Subcutaneous abdominal adipose tissue (tissue), 5 donors: ENCODE measurements at regions not wholly inside any gene's neighbourhood (a gene's known extent, or its start where the extent isn't known, plus 50 kb on each side); places are given as distances from the start of the nearest gene placed in this dataset.
"Not testable (repeated sequence)": the region's sequence is repeated elsewhere in the genome, so short reads cannot be mapped to it uniquely, and the experiment has no call there.

Source experiments
- H3K27ac ChIP-seq: one replicate; pipeline ENCODE4 v1.7.0; 2013; ENCODE audit warnings: low read depth, mild to moderate bottlenecking, inconsistent platforms, low read length, moderate library complexity
- H3K27me3 ChIP-seq, 5 donors: one replicate each; pipeline ENCODE4 v1.7.0; 2013; ENCODE audit warnings: low read length in 5 of 5, inconsistent platforms in 1 of 5; ENCODE audit not compliant: control insufficient read depth in 5 of 5, insufficient read depth in 4 of 5
- H3K36me3 ChIP-seq, 5 donors: one replicate each; pipeline ENCODE4 v1.7.0; 2013; ENCODE audit warnings: low read length in 5 of 5; ENCODE audit not compliant: control insufficient read depth in 5 of 5, insufficient read depth in 5 of 5
- H3K4me1 ChIP-seq, 5 donors: one replicate each; pipeline ENCODE4 v1.7.0; 2013; ENCODE audit warnings: low read length in 5 of 5, mild to moderate bottlenecking in 3 of 5, moderate library complexity in 1 of 5; ENCODE audit not compliant: control insufficient read depth in 5 of 5, insufficient read depth in 5 of 5
- H3K4me3 ChIP-seq, 5 donors: one replicate each; pipeline ENCODE4 v1.7.0; 2013; ENCODE audit warnings: low read length in 5 of 5, low read depth in 1 of 5
- H3K9ac ChIP-seq, 5 donors: one replicate each; pipeline ENCODE4 v1.7.0; 2013; ENCODE audit warnings: low read length in 5 of 5, mild to moderate bottlenecking in 4 of 5, moderate library complexity in 3 of 5
- H3K9me3 ChIP-seq, 5 donors: one replicate each; pipeline ENCODE4 v1.7.0; 2013; ENCODE audit warnings: low read length in 5 of 5; ENCODE audit not compliant: control insufficient read depth in 5 of 5
- donor health status: healthy.
- donor health status: healthy.
- donor health status: healthy.
- donor health status: healthy.
- donor health status: healthy.

DNA sequence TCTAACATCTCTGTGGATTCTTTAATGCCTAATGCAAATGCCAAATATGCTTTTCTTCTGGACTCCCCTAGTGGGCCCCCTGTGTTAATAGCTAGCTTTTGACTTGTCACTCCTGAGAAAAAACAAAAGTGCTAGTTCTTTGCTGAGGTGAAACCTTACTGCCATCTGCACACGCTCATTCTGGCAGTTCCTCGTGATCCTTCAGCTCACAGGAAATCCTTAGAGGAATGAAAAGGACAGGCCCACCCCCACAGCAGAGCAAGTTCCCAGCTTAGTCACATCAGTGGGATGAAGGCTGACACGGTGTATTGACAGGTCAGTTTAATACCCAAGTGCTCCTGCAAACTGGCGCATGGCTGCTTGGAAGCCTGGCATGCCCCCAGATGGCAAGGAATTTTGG, 165.1 kb upstream of the ATP2B1 start:
- Histone ChIP-seq H3K9me3 (peaks cover 0 to 5% (median 2%) of the 10 kb centered on the region in 5 donors), H3K27ac (no peak overlapping the region), H3K36me3 (no peaks in the 10 kb centered on the region), H3K27me3 (no peaks in the 10 kb centered on the region), H3K4me1 (peaks cover 0 to 5% (median 0%) of the 10 kb centered on the region in 5 donors), H3K9ac (no peak overlapping the region), H3K4me3 (no peak overlapping the region)

DNA sequence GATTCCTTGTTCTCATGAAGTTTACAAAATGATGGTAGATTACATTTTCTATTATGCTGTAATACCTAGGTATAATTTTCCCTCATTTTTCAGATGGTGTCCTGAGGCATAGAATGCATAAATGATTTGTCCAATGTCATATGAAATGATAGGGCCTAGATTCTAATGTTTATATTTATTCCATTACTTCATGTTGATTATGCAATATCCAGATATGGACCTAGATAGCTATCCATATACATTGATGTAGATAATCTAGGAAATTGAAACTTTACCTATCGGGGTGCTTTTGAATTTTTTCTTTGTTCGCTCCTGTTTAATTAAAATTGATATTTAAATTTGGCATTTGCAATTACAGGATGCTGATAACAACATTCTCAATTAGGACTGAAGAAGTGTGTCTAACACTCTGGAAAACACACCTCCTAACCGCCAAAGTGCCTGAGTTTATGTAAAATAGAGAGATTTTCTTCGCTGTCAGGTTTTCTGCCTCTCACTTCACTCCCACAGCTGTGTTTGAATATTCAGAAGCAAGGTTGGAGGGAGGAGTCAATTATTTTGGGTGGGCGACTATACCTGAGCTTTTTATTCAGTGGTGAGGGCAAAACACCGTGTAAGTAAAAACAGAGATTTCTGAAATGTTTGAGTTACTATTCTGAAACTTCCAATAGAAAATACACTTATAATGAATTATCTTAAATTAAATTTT, 164.4 kb upstream of the ATP2B1 start:
- no peak overlapping the region for H3K4me3 ChIP-seq
- peaks cover 0 to 5% (median 0%) of the 10 kb centered on the region in 5 donors for H3K4me1 ChIP-seq
- peaks cover 0 to 5% (median 2%) of the 10 kb centered on the region in 5 donors for H3K9me3 ChIP-seq
- H3K9ac ChIP-seq, result no peak overlapping the region
- no peak overlapping the region for H3K27ac ChIP-seq
- H3K27me3 ChIP-seq, result no peaks in the 10 kb centered on the region
- no peaks in the 10 kb centered on the region for H3K36me3 ChIP-seq

DNA sequence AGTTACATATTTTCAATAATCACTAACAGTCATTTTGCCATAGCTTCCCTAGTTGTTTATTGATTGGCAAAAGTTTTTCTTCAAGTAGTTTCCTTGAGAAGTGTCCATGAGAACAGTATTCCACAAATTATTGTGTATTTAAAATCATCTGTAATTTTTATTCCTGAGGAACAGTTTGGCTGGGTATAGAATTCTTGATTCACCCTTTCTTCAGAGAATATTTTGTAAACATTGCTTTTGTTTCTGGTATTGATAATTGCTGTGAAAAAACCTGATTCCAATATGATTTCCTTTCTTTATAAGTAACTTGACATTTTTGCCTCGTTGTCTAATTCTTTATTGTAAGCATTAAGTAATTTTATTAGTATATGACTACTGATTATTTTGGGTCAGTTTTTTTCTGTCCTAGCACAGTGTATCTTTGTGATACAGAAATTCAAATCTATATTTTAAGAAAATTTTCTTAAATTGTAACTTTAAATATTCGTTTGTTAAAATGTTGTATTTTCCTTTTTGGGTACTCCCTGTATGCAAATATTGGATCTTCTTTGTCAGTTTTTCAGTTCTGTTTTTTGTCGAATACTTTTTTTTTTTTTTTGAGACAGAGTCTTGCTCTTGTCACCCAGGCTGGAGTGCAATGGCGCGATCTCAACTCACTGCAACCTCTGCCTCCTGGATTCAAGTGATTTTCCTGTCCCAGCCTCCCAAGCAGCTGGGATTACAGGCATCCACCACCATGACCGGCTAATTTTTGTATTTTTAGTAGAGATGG, 162.0 kb upstream of the ATP2B1 start:
- peaks cover 0 to 5% (median 2%) of the 10 kb centered on the region in 5 donors for H3K9me3 ChIP-seq
- no peaks in the 10 kb centered on the region for H3K36me3 ChIP-seq
- no peak overlapping the region for H3K9ac ChIP-seq
- H3K4me3 ChIP-seq, result no peak overlapping the region
- H3K4me1 ChIP-seq, result peaks cover 0 to 5% (median 0%) of the 10 kb centered on the region in 5 donors
- no peak overlapping the region for H3K27ac ChIP-seq
- no peaks in the 10 kb centered on the region for H3K27me3 ChIP-seq

DNA sequence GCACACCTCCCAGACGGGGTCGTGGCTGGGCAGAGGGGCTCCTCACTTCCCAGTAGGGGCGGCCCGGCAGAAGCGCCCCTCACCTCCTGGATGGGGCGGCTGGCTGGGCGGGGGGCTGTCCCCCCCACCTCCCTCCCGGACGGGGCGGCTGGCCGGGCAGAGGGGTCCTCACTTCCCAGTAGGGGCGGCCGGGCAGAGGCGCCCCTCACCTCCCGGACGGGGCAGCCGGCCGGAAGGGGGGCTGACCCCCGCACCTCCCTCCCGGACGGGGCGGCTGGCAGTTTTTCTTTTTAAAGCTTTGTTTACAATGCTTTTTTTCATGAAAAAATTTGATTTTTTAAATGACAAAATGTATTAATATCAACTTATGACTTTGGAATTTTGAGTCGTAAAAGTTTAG, 159.0 kb upstream of the ATP2B1 start:
- H3K4me3 ChIP-seq, H3K27ac ChIP-seq, H3K36me3 ChIP-seq, H3K27me3 ChIP-seq, H3K9me3 ChIP-seq, H3K9ac ChIP-seq: not testable (repeated sequence)
- peaks cover 0 to 11% (median 0%) of the 10 kb centered on the region in 5 donors for H3K4me1 ChIP-seq

DNA sequence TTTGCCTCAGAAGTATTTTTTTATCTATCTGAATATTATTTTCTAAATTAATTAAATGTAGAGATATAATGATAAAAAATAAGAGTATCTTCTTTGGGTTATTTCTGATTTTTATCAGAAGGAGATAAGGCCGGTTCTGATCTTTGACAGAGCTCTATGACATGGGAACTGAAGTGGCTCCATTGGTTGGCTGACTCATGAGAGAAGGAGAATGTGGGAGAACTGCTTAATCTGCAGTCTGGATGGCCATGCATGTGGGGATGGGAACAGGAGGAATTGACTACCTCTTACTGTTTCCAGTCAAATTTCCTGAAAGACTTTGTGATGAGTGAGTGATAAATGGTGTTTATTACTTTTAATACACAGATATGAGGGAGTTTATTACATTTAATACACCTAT, 155.8 kb upstream of the ATP2B1 start:
- peaks cover 0 to 13% (median 5%) of the 10 kb centered on the region in 5 donors for H3K4me1 ChIP-seq
- H3K9me3 ChIP-seq, result no peaks in the 10 kb centered on the region
- no peaks in the 10 kb centered on the region for H3K27me3 ChIP-seq
- H3K27ac ChIP-seq, result no peak overlapping the region
- H3K36me3 ChIP-seq, result no peaks in the 10 kb centered on the region
- H3K4me3 ChIP-seq, result no peak overlapping the region
- no peak overlapping the region for H3K9ac ChIP-seq

DNA sequence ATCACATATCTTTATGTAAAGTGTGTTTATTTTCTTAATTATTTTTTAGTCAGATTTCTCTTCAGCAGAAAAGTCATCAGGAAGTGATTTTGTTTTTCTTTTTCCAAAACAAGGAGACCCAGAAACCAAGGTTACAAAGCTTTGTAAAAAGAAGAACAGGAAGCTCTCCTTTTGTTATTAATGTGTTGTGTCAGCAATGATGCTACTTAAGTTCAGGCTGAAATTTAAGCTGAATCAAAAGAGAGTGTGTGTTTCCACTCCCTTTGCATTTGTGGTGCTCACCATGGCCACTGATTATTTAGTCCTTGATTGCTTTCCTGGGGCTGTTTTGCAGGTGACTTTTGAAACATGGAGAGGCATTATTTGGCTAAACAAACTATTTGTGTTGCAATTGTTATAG, 155.3 kb upstream of the ATP2B1 start:
- no peak overlapping the region for H3K4me3 ChIP-seq
- H3K27ac ChIP-seq, result no peak overlapping the region
- no peaks in the 10 kb centered on the region for H3K9me3 ChIP-seq
- H3K27me3 ChIP-seq, result no peaks in the 10 kb centered on the region
- H3K36me3 ChIP-seq, result no peaks in the 10 kb centered on the region
- peaks cover 0 to 13% (median 5%) of the 10 kb centered on the region in 5 donors for H3K4me1 ChIP-seq
- no peak overlapping the region for H3K9ac ChIP-seq

DNA sequence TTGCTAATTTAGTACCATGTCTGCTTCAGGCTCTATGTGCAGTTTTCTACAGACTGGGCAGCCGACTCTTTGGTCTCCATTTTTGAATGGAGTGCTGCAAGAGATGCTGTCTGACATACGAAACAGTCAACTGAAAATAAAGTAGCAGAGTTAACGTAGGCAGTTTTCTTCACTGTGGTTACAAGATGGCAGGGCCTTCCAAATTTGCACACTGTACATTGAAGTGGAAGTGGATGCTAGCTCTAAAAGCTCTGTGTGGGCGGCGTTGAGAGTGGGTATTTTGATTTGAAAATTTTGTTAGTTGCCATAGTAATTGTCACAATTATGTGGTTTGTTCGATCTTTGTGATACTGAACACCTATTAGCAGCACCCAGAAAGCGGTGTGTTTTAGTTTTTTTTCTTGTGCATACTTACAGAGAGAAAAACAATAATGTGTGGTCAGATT, 154.9 kb upstream of the ATP2B1 start:
- Histone ChIP-seq H3K9ac (no peak overlapping the region), H3K27ac (peak overlapping the region; percentile 21), H3K36me3 (no peaks in the 10 kb centered on the region), H3K9me3 (no peaks in the 10 kb centered on the region), H3K4me1 (peaks cover 0 to 13% (median 5%) of the 10 kb centered on the region in 5 donors), H3K4me3 (no peak overlapping the region), H3K27me3 (no peaks in the 10 kb centered on the region)

DNA sequence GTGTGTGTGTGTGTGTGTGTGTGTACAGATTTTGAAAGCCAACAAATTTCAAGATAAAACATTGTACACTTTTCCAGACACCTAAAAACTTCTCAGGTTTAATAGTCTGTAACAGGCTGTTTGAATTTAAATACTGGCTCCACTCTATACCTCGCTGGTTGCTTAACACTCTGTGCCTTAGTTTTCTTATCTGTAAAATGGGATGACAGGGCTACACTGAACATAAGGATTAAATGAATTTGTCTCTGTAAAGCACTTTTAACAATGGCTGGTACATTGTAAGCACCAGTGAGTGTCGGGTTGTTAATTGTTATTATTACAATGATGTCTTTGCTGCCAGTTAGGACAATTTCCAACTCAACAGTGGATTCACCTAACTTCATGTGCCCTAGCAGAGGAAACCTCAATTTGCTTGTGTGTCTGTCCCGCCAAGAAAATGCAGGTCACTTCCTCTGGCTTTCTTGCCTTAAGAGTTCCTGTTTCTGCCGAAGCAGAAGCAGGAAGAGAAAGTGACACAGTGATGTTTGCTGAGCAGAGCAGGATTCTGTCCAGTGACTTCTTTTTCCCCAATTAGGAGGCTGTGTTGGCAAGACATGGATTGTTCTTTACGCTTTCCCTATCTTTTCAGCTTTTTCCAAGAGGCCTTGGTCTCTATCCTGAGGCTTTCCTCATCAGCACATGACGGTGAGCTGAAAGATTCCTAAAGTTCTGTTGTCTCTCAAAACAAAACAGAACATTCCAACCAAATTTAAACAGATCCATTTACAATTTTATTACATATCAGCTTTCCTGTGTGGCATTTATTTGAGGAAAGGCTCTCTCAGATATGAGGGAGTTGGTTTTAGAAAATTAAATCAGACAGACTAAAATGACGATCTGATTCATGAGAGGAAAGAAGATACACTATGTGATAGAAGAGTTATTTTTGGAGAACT, 154.1 kb upstream of the ATP2B1 start:
- peak overlapping the region in 2 of 5 donors; percentile 10 to 32 for H3K4me3 ChIP-seq
- H3K4me1 ChIP-seq, result peaks cover 0 to 13% (median 5%) of the 10 kb centered on the region in 5 donors

DNA sequence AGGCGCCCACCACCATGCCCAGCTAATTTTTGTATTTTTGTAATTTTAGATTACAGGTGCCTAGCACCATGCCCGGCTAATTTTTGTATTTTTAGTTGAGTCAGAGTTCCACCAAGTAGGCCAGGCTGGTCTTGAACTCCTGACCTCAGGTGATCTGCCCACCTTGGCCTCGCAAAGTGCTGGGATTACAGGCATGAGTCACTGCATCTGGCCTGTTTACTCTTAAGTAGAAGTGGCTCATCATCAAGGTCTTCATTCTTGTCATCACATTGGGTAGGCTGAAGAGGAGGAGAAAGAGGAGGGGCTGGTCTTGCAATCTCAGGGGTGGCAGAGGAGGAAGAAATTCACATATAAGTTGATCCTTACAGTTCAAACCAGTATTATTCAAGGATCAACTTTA, 152.4 kb upstream of the ATP2B1 start:
- Histone ChIP-seq H3K4me1 (peaks cover 0 to 14% (median 7%) of the 10 kb centered on the region in 5 donors), H3K36me3 (no peaks in the 10 kb centered on the region), H3K27me3 (no peaks in the 10 kb centered on the region), H3K27ac (no peak overlapping the region), H3K4me3 (no peak overlapping the region), H3K9me3 (no peaks in the 10 kb centered on the region), H3K9ac (no peak overlapping the region)

More for the DNA sequence above, 154.1 kb upstream of the ATP2B1 start:
- Histone ChIP-seq H3K9ac (peak overlapping the region in 1 of 5 donors; percentile 21), H3K27me3 (no peaks in the 10 kb centered on the region), H3K27ac (peak overlapping the region; percentile 21), H3K36me3 (no peaks in the 10 kb centered on the region), H3K9me3 (no peaks in the 10 kb centered on the region)
